Activated naive CD4-positive, alpha-beta T cell treated with anti-CD3 and anti-CD28 coated beads, Interleukin-2, amount 10 ng/mL, durations not matched to agents 7 days and 5 days (primary cell): ENCODE measurements at regions not wholly inside any gene's neighbourhood (a gene's known extent, or its start where the extent isn't known, plus 50 kb on each side); places are given as distances from the start of the nearest gene placed in this dataset.

ENCODE experiments used
- CTCF ChIA-PET: fragments of 350-600 bp; sonication (Branson Sonifier 250); formaldehyde crosslinking; loops from one replicate; lab custom pipeline; 2021; ENCODE audit warnings: antibody characterized with exemption; lab: Charles Lee
- DNase-seq: peaks from one replicate; pipeline ENCODE4 v3.0.0-alpha.2; 2020
- H3K27ac Mint-ChIP-seq: one replicate; pipeline ENCODE4 v1.8.0; 2021; ENCODE audit warnings: mild to moderate bottlenecking, moderate library complexity, mixed read lengths
- H3K27me3 Mint-ChIP-seq: one replicate; pipeline ENCODE4 v1.8.0; 2021; ENCODE audit warnings: mild to moderate bottlenecking, mixed read lengths
- H3K36me3 Mint-ChIP-seq: one replicate; pipeline ENCODE4 v1.8.0; 2021; ENCODE audit warnings: mixed read lengths
- H3K4me1 Mint-ChIP-seq: one replicate; pipeline ENCODE4 v1.8.0; 2021; ENCODE audit warnings: mixed read lengths
- H3K4me3 Mint-ChIP-seq: one replicate; pipeline ENCODE4 v1.8.0; 2021; ENCODE audit warnings: mild to moderate bottlenecking, moderate library complexity, mixed read lengths
- H3K9me3 Mint-ChIP-seq: one replicate; pipeline ENCODE4 v1.8.0; 2021; ENCODE audit warnings: mixed read lengths

- no peak overlapping the region for H3K4me3 Mint-ChIP-seq
- H3K27me3 Mint-ChIP-seq = no peaks in the 10 kb centered on the region
- H3K9me3 Mint-ChIP-seq = no peaks in the 10 kb centered on the region
- CTCF ChIA-PET = no interaction called here
- DNase-seq = no peak
- no peak overlapping the region for H3K27ac Mint-ChIP-seq
- H3K36me3 Mint-ChIP-seq = no peaks in the 10 kb centered on the region
- no peaks in the 10 kb centered on the region for H3K4me1 Mint-ChIP-seq
These were observed 448.0 kb upstream of the SEMA3A start for GRCh38 chr7:84642611-84643010.

DNA sequence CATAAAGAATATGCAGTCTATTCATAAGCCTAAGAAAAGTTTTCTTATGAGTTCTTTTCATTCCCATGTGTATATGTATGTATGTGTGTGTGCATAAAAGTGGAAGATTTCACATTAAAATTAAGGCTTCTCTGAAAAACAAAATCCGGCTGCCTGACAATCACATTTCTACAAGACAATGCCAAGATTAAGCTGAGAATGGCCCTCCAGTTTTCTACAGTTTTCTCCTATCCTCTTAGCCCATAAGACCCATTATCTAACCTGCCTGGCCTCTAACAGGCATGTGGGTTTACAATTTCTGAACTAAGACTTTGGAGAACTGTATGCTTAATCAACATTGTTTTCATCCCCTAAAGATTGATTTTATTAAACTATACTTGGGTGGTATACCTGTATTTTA is 446.0 kb upstream of the SEMA3A start:
- DNase-seq = no peak
- H3K4me3 Mint-ChIP-seq = no peak overlapping the region
- H3K9me3 Mint-ChIP-seq = peaks cover under 1% of the 10 kb centered on the region
- H3K27me3 Mint-ChIP-seq = no peaks in the 10 kb centered on the region
- CTCF ChIA-PET = no interaction called here
- H3K27ac Mint-ChIP-seq = no peak overlapping the region
- no peaks in the 10 kb centered on the region for H3K36me3 Mint-ChIP-seq
- H3K4me1 Mint-ChIP-seq = no peaks in the 10 kb centered on the region

GRCh38 chr7:84638339-84638697 is 443.7 kb upstream of the SEMA3A start:
- H3K27me3 Mint-ChIP-seq = no peaks in the 10 kb centered on the region
- no peak for DNase-seq
- no peaks in the 10 kb centered on the region for H3K36me3 Mint-ChIP-seq
- H3K9me3 Mint-ChIP-seq = peaks cover 2% of the 10 kb centered on the region
- no peaks in the 10 kb centered on the region for H3K4me1 Mint-ChIP-seq
- CTCF ChIA-PET = no interaction called here
- no peak overlapping the region for H3K4me3 Mint-ChIP-seq
- H3K27ac Mint-ChIP-seq = no peak overlapping the region

- H3K4me3 Mint-ChIP-seq = no peak overlapping the region
- H3K9me3 Mint-ChIP-seq = peaks cover 2% of the 10 kb centered on the region
- H3K4me1 Mint-ChIP-seq = no peaks in the 10 kb centered on the region
- no peak overlapping the region for H3K27ac Mint-ChIP-seq
- no peak for DNase-seq
- CTCF ChIA-PET = no interaction called here
- no peaks in the 10 kb centered on the region for H3K27me3 Mint-ChIP-seq
- H3K36me3 Mint-ChIP-seq = no peaks in the 10 kb centered on the region
These were observed 443.2 kb upstream of the SEMA3A start for GRCh38 chr7:84637568-84638338.

- no peak for DNase-seq
- no peaks in the 10 kb centered on the region for H3K36me3 Mint-ChIP-seq
- CTCF ChIA-PET = no interaction called here
- H3K4me1 Mint-ChIP-seq = no peaks in the 10 kb centered on the region
- H3K27me3 Mint-ChIP-seq = no peaks in the 10 kb centered on the region
- no peak overlapping the region for H3K4me3 Mint-ChIP-seq
- H3K9me3 Mint-ChIP-seq = peaks cover 4% of the 10 kb centered on the region
- no peak overlapping the region for H3K27ac Mint-ChIP-seq
These were observed 437.3 kb upstream of the SEMA3A start for GRCh38 chr7:84631913-84632312.

DNA sequence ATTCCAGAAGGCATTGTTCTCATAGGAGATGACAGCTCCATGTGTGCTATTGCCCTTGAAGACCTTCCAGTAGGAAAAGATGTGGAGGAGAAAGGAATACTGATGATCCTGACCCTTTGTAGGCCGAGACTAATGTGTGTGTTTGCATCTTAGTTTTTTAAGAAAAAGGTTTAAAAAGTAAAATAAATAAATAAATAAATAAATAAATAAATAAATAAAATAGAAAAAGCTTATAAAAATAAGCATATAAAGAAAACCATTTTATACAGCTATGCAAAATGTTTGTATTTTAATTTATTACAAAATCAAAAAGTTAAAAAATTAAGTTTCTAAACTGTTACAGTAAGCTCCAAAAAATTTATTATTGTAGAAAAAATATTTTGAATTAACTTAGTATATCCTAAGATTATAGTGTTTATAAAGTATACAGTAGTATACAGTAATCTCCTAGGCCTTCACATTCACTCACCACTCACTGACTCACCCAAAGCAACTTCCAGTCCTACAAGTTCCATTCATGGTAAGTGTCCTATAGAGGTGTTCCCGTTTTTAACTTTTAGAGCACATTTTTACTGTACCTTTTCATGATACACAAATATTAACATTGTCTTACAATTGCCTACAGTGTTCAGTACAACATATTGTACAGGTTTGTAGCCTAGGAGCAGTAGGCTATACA is 435.2 kb upstream of the SEMA3A start:
- H3K4me1 Mint-ChIP-seq = no peaks in the 10 kb centered on the region
- no peaks in the 10 kb centered on the region for H3K36me3 Mint-ChIP-seq
- no peak overlapping the region for H3K4me3 Mint-ChIP-seq
- no peaks in the 10 kb centered on the region for H3K27me3 Mint-ChIP-seq
- H3K9me3 Mint-ChIP-seq = peaks cover 2% of the 10 kb centered on the region
- DNase-seq = no peak
- H3K27ac Mint-ChIP-seq = no peak overlapping the region
- CTCF ChIA-PET = no interaction called here

- CTCF ChIA-PET = no interaction called here
- H3K4me1 Mint-ChIP-seq = no peaks in the 10 kb centered on the region
- no peak overlapping the region for H3K27ac Mint-ChIP-seq
- no peak for DNase-seq
- H3K4me3 Mint-ChIP-seq = no peak overlapping the region
- H3K9me3 Mint-ChIP-seq = peaks cover 2% of the 10 kb centered on the region
- H3K36me3 Mint-ChIP-seq = no peaks in the 10 kb centered on the region
- no peaks in the 10 kb centered on the region for H3K27me3 Mint-ChIP-seq
These were observed 434.6 kb upstream of the SEMA3A start for GRCh38 chr7:84629216-84629615.

DNA sequence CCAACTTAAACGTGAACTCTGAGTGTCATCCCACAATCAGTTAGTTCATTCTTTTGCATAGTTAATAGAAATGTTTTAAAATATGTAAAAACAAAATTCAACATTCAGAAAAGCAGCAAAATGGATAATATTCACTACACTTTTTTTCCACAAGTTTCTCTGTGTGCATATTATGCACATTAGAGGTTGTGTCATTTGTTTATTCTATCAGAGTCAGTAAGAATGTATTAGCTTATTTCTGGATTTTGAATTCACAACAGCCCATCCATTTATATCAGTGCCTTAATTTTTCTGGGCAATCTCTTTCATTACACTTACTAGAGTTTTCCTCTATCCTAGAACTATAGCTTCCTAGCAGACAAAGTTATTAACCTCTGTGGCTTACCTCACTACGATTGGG is 432.7 kb upstream of the SEMA3A start:
- Mint-ChIP-seq H3K27ac (no peak overlapping the region), H3K36me3 (no peaks in the 10 kb centered on the region), H3K4me3 (no peak overlapping the region), H3K9me3 (peaks cover 2% of the 10 kb centered on the region), H3K27me3 (no peaks in the 10 kb centered on the region), H3K4me1 (no peaks in the 10 kb centered on the region)
- CTCF ChIA-PET = no interaction called here
- no peak for DNase-seq

GRCh38 chr7:84624927-84625326 is 430.3 kb upstream of the SEMA3A start:
- H3K9me3 Mint-ChIP-seq = no peaks in the 10 kb centered on the region
- no peaks in the 10 kb centered on the region for H3K4me1 Mint-ChIP-seq
- no peak for DNase-seq
- H3K4me3 Mint-ChIP-seq = no peak overlapping the region
- H3K27ac Mint-ChIP-seq = no peak overlapping the region
- no peaks in the 10 kb centered on the region for H3K36me3 Mint-ChIP-seq
- H3K27me3 Mint-ChIP-seq = no peaks in the 10 kb centered on the region
- CTCF ChIA-PET = no interaction called here

DNA sequence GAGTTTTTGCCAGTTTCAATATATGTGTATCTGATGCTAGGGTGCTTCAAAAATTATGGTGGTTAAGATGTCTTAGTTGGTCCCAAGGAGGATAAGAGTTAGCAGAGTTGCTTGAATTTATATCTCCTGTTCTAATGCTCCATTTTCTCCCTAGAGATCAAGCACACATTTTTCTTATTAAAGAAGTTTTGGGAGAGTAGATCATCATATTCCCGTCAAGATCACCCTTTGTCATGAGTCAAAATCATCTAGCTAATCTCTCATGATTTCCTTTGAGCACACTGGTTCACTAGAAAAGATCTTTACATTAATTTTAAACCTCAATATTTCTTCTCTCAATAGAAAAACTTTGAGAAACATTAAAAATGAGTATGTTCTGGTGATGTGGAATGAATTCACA is 429.9 kb upstream of the SEMA3A start:
- no peak for DNase-seq
- CTCF ChIA-PET = no interaction called here
- Mint-ChIP-seq H3K4me1 (no peaks in the 10 kb centered on the region), H3K9me3 (no peaks in the 10 kb centered on the region), H3K4me3 (no peak overlapping the region), H3K27me3 (no peaks in the 10 kb centered on the region), H3K36me3 (no peaks in the 10 kb centered on the region), H3K27ac (no peak overlapping the region)

DNA sequence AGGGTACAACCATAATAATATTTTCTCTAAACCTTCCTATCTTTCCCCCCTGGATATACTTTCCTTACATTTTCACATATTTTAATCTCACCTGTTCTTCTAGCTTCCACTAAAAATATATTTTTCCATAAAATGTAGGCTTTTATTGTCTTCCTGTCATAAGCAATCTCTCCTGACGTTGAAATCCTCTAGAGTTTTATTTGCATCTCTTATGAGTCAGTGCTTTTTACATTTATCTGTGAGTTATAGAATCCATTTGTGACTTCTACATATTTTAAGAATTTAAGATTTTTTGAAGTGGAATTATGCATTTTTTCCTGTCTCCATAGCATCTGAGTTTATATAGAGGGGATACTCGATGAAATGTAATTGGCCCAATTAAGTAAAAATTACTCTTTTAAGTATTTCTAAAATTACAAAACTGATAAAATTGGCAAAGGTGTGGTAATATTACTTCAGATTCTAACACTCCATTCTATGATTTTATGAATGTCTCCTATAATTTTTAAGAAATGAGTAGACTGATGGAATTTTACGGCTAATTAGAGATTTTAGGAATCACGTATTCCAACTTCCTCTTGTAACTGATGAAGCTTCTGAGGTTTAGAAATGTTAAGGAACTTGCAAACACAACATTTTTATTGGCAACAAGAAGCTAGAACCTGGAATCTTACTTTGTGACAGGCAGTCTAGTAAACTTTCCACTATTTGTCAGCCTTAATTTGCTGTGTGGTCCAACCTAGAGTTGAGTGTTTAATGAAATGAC is 422.9 kb upstream of the SEMA3A start:
- no peaks in the 10 kb centered on the region for H3K27me3 Mint-ChIP-seq
- no peak overlapping the region for H3K27ac Mint-ChIP-seq
- CTCF ChIA-PET = no interaction called here
- H3K4me3 Mint-ChIP-seq = no peak overlapping the region
- no peak for DNase-seq
- H3K4me1 Mint-ChIP-seq = no peaks in the 10 kb centered on the region
- H3K36me3 Mint-ChIP-seq = no peaks in the 10 kb centered on the region
- H3K9me3 Mint-ChIP-seq = no peaks in the 10 kb centered on the region

- DNase-seq = no peak
- H3K27ac Mint-ChIP-seq = no peak overlapping the region
These were observed 420.4 kb upstream of the SEMA3A start for GRCh38 chr7:84614821-84615501.

DNA sequence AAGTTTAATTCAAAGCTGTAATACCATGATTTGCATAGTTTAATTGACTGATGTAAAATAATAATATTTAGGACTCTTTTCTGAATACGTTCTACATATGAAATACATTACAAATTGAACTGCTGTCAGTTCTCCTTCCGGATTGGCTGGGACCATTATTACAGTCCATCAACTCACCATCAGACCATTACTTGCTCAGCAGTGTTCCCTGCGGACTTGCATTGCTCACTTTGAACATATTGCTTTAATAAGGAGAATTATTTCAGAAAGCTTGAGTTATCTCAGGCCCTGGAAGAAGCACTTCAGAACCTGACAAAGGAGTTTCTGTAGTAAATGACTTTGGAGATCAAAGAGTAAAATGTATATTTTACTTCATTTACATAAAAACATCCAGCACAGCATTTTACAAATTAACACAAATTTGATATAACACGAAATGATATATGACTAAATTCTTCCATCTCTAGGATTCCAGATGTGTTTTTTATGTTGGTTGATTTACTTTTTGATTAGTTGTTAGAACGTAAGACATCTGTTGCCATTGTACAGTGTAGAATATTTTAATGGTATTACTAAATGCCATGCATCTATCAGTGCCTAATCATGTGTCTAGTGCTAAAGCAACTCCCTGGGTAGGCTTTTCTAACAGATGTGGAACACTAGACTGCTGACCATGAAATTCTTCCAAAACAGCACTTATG is 418.5 kb upstream of the SEMA3A start:
- Mint-ChIP-seq H3K9me3 (no peaks in the 10 kb centered on the region), H3K27me3 (no peaks in the 10 kb centered on the region), H3K4me1 (no peaks in the 10 kb centered on the region), H3K36me3 (no peaks in the 10 kb centered on the region), H3K4me3 (no peak overlapping the region), H3K27ac (no peak overlapping the region)
- CTCF ChIA-PET = no interaction called here
- no peak for DNase-seq

More at GRCh38 chr7:84614821-84615501, 420.4 kb upstream of the SEMA3A start:
- no peaks in the 10 kb centered on the region for H3K4me1 Mint-ChIP-seq
- H3K9me3 Mint-ChIP-seq = no peaks in the 10 kb centered on the region
- no peaks in the 10 kb centered on the region for H3K36me3 Mint-ChIP-seq
- no peaks in the 10 kb centered on the region for H3K27me3 Mint-ChIP-seq
- H3K4me3 Mint-ChIP-seq = no peak overlapping the region
- CTCF ChIA-PET = no interaction called here

DNA sequence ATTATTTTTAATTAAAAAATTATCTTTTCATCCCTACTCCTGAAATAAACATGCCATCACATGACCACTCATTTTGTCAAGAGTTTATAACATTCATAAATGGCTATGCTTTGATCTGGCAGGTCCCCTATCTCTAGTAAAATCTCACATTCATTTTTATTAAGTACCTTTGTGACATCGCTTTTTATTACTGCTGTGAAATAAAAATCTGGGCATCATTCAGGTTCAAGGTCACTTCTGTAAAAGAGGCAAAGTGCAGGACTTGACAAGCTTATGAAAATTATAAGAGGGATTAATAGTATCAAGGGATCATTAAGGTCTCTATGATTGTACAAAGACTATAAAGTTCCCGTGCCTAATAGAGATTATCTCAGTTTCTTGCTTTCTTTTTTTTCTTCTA is 416.8 kb upstream of the SEMA3A start:
- Mint-ChIP-seq H3K27ac (no peak overlapping the region), H3K4me1 (no peaks in the 10 kb centered on the region), H3K9me3 (no peaks in the 10 kb centered on the region), H3K27me3 (no peaks in the 10 kb centered on the region), H3K4me3 (no peak overlapping the region), H3K36me3 (no peaks in the 10 kb centered on the region)
- CTCF ChIA-PET = no interaction called here
- no peak for DNase-seq
